ENCODE measurements at regions not wholly inside any gene's neighbourhood (a gene's known extent, or its start where the extent isn't known, plus 50 kb on each side); places are given as distances from the start of the nearest gene placed in this dataset.
A peak's percentile ranks its signal among the peaks of the same experiment; 100 is the strongest.

DNA sequence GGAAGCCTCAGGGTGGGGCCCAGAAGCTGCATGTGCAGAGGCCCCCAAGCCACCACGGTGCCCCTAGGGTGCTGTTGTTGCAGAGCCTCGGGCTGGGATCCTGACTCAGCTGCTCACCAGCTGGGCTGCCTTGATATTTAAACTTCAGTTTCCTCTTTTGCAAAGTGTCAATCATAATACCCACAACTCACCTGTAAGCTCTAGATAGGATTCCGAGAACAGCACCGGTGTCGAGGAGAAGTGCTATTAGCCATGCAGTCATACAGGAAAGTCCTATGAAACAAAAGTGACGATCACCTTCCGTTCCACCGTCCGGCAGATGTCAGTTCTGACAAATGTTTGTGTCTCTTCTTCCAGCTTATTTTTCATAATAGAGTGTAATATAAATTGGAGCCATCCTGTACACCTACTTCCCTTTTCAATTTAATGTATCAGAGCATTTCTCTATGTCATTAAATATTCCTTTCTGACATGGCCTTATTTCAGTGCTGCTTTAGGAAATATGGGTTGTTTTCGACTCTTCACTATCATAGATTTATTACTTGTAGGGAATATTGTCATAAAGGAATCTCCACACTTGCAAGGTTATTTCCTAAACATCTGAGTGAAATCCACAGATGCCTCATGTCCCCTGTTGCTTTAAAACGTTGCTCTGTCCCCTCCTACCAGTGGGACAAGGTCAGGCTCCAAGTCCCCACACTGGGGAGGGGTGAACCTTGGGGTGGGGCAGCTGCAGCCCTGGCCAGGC is 100.8 kb downstream of the SIK1 start:
- no peaks in the 10 kb centered on the region for H3K9me3 ChIP-seq (ENCODE audit: control insufficient read depth in 5 of 5, low read length in 5 of 5)
- peaks cover 0 to 14% (median 5%) of the 10 kb centered on the region in 5 donors for H3K27me3 ChIP-seq (ENCODE audit: control insufficient read depth in 5 of 5, insufficient read depth in 4 of 5, low read length in 5 of 5)
- H3K4me3 ChIP-seq (ENCODE audit: low read depth in 1 of 5, low read length in 5 of 5) = no peak overlapping the region
- H3K27ac ChIP-seq (ENCODE audit: low read depth, low read length) = no peak overlapping the region
- H3K4me1 ChIP-seq (ENCODE audit: control insufficient read depth in 5 of 5, insufficient read depth in 5 of 5, low read length in 5 of 5) = peaks cover 5 to 32% (median 21%) of the 10 kb centered on the region in 5 donors
- H3K36me3 ChIP-seq (ENCODE audit: control insufficient read depth in 5 of 5, insufficient read depth in 5 of 5, low read length in 5 of 5) = no peaks in the 10 kb centered on the region
- H3K9ac ChIP-seq (ENCODE audit: low read length in 5 of 5) = no peak overlapping the region

DNA sequence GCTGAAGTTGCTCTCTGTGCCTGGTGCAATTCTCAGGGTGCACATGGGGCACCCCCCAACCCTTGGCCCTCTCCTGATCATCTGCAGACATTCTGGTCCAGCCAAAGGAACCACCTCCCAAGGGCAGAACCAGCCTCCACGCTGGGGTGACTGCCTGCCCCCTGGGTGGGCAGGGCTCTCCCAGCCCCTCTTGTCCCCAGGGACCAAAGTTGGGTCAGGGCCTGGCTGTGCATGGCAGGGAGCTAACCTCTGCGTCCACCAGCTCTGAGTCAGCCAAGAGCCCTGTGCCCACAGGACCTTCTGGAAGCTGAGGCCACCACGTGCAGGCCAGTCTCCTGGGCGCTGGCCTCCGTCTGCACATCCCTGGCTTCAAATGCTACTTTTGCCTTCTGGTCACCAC is 101.9 kb downstream of the SIK1 start:
- Histone ChIP-seq H3K4me1 (ENCODE audit: control insufficient read depth in 5 of 5, insufficient read depth in 5 of 5, low read length in 5 of 5) (peaks cover 5 to 32% (median 21%) of the 10 kb centered on the region in 5 donors), H3K36me3 (ENCODE audit: control insufficient read depth in 5 of 5, insufficient read depth in 5 of 5, low read length in 5 of 5) (no peaks in the 10 kb centered on the region), H3K27ac (ENCODE audit: low read depth, low read length) (no peak overlapping the region), H3K4me3 (ENCODE audit: low read depth in 1 of 5, low read length in 5 of 5) (no peak overlapping the region), H3K9ac (ENCODE audit: low read length in 5 of 5) (no peak overlapping the region), H3K9me3 (ENCODE audit: control insufficient read depth in 5 of 5, low read length in 5 of 5) (no peaks in the 10 kb centered on the region), H3K27me3 (ENCODE audit: control insufficient read depth in 5 of 5, insufficient read depth in 4 of 5, low read length in 5 of 5) (peaks cover 0 to 8% (median under 1%) of the 10 kb centered on the region in 5 donors)

DNA sequence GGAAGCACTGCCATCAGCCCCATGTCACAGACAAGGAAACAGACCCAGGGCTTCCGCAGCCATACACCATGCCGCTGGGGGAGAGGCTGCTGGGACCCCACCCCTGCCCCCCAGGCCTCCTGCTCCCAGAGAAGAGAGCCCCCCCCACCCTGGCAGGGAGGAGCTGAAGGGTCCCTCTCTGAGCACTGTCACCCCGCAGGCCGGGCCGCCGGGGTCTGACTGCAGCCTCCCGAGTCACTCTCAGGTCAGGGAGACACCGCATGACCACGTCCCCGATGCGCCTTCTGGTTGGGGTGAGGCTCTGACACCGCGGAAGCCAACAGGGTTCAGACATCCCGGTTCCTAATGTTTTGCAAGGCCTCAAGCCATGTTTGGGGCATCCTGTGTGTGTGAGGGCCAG is 102.3 kb downstream of the SIK1 start:
- H3K4me3 ChIP-seq (ENCODE audit: low read depth in 1 of 5, low read length in 5 of 5) = no peak overlapping the region

DNA sequence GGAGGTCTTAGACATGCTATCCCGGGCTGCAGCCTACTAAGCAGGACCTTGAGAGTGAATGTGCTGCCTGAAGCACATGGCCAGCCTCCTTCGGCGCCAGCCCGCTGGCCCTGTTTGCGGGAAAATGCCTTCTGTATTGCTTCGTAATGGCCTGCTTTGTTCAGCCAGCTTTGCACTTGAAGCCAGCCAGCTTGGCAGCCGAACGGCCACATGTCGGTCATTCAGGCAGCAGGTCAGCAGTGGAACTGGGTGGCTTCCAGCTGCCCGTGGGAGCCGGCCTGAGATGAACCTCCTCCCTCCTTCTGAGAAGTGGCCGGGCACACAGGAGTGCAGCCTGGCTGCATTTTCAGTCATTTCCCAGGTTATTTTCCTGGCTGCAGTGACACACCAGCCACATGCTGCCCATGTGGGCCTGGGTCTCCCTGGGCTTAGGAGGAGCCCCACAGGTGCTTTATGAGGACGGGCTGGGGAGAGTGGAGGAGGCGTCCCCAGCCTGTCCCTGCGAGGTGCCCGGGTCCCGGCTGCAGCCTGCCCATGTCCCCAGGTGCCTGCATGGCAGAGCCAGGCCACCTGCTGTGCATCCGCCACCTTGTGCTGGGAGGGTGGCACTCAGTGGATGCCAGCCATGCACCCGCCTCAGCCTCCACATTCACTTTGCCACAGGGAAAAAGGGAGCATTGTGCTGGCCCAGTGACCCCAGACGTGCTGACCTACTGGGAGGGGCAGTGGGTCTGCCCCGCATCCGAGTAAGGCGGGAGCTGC is 103.5 kb downstream of the SIK1 start:
- Histone ChIP-seq H3K9me3 (ENCODE audit: control insufficient read depth in 5 of 5, low read length in 5 of 5) (peaks cover 0 to 1% (median under 1%) of the 10 kb centered on the region in 5 donors), H3K27ac (ENCODE audit: low read depth, low read length) (no peak overlapping the region), H3K9ac (ENCODE audit: low read length in 5 of 5) (peak overlapping the region in 1 of 5 donors; percentile 32), H3K36me3 (ENCODE audit: control insufficient read depth in 5 of 5, insufficient read depth in 5 of 5, low read length in 5 of 5) (no peaks in the 10 kb centered on the region), H3K4me1 (ENCODE audit: control insufficient read depth in 5 of 5, insufficient read depth in 5 of 5, low read length in 5 of 5) (peaks cover 5 to 39% (median 25%) of the 10 kb centered on the region in 5 donors), H3K4me3 (ENCODE audit: low read depth in 1 of 5, low read length in 5 of 5) (peak overlapping the region in 1 of 5 donors; percentile 26), H3K27me3 (ENCODE audit: control insufficient read depth in 5 of 5, insufficient read depth in 4 of 5, low read length in 5 of 5) (peaks cover 0 to 3% (median 0%) of the 10 kb centered on the region in 5 donors)

More for the DNA sequence above, 102.3 kb downstream of the SIK1 start:
- Histone ChIP-seq H3K36me3 (ENCODE audit: control insufficient read depth in 5 of 5, insufficient read depth in 5 of 5, low read length in 5 of 5) (no peaks in the 10 kb centered on the region), H3K9ac (ENCODE audit: low read length in 5 of 5) (no peak overlapping the region), H3K27ac (ENCODE audit: low read depth, low read length) (no peak overlapping the region), H3K27me3 (ENCODE audit: control insufficient read depth in 5 of 5, insufficient read depth in 4 of 5, low read length in 5 of 5) (peaks cover 0 to 8% (median 0%) of the 10 kb centered on the region in 5 donors), H3K4me1 (ENCODE audit: control insufficient read depth in 5 of 5, insufficient read depth in 5 of 5, low read length in 5 of 5) (peaks cover 5 to 32% (median 23%) of the 10 kb centered on the region in 5 donors), H3K9me3 (ENCODE audit: control insufficient read depth in 5 of 5, low read length in 5 of 5) (no peaks in the 10 kb centered on the region)

DNA sequence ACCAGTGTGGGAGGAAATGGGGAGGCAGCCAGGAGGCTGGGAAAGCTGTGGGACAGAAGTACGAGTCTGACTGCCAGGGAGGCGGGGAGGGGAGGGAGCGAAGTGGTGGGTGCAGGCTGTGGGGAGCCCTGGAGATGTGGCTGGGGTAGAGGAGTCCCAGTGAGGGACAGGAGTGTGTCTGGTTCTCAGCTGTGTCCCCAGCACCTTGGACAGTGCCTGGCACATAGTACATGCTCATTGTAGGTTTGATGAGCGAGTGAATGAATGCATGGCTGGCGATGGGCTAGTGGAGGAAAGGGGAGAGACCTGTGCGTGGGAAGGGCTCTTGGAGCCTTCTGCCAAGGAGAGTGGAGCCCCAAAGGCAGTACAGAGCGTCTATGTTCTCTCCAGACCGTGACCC is 104.1 kb downstream of the SIK1 start:
- Histone ChIP-seq H3K4me1 (ENCODE audit: control insufficient read depth in 5 of 5, insufficient read depth in 5 of 5, low read length in 5 of 5) (peaks cover 5 to 39% (median 25%) of the 10 kb centered on the region in 5 donors), H3K36me3 (ENCODE audit: control insufficient read depth in 5 of 5, insufficient read depth in 5 of 5, low read length in 5 of 5) (no peaks in the 10 kb centered on the region), H3K27ac (ENCODE audit: low read depth, low read length) (no peak overlapping the region), H3K27me3 (ENCODE audit: control insufficient read depth in 5 of 5, insufficient read depth in 4 of 5, low read length in 5 of 5) (peaks cover 0 to 3% (median 0%) of the 10 kb centered on the region in 5 donors), H3K9me3 (ENCODE audit: control insufficient read depth in 5 of 5, low read length in 5 of 5) (peaks cover 0 to 7% (median 7%) of the 10 kb centered on the region in 5 donors), H3K9ac (ENCODE audit: low read length in 5 of 5) (peak overlapping the region in 1 of 5 donors; percentile 32), H3K4me3 (ENCODE audit: low read depth in 1 of 5, low read length in 5 of 5) (peak overlapping the region in 1 of 5 donors; percentile 26)

DNA sequence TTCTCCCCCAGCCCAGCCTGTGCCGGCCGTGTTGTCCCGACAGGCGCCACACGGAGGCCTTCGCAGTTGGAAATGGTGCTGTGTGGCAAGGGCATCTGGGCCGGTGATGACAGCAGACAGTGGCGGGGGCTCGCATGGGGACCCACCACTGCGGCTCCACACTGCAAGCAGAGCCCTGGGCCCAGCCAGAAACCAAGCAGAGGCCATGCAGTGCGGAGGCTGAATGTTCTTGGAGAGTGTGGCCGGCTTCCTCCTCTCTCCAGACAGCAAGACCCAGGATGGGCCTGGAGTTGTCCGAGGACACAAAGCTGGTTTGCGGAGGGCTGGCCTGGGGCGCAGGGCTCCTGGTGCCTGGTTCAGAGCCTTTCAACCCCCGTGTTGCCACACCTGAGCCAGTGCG is 104.6 kb downstream of the SIK1 start:
- Histone ChIP-seq H3K36me3 (ENCODE audit: control insufficient read depth in 5 of 5, insufficient read depth in 5 of 5, low read length in 5 of 5) (no peaks in the 10 kb centered on the region), H3K27ac (ENCODE audit: low read depth, low read length) (no peak overlapping the region), H3K27me3 (ENCODE audit: control insufficient read depth in 5 of 5, insufficient read depth in 4 of 5, low read length in 5 of 5) (peaks cover 0 to 3% (median 0%) of the 10 kb centered on the region in 5 donors), H3K4me1 (ENCODE audit: control insufficient read depth in 5 of 5, insufficient read depth in 5 of 5, low read length in 5 of 5) (peaks cover 5 to 39% (median 25%) of the 10 kb centered on the region in 5 donors), H3K9me3 (ENCODE audit: control insufficient read depth in 5 of 5, low read length in 5 of 5) (peaks cover 0 to 10% (median 9%) of the 10 kb centered on the region in 5 donors), H3K9ac (ENCODE audit: low read length in 5 of 5) (no peak overlapping the region), H3K4me3 (ENCODE audit: low read depth in 1 of 5, low read length in 5 of 5) (no peak overlapping the region)

DNA sequence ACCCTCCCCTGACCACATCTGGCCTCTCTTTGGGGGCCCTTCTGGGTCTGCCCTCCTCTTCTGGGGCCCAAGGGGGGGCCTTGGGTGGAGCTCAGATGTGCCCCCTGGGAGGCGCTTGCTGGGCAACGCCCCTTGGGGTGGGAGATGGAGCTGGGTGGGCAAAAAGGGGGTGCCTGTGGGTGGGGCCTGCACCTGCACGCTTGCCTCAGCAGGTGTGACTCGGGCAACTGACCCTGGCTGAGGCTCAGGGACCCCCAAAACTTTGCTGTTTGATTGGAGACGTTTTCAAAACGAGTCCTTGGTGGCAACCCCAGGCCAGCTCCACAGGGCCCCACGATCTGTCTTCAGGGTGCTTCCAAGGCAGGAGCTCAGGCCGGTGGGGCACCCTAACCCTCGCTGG is 105.3 kb downstream of the SIK1 start:
- Histone ChIP-seq H3K4me1 (ENCODE audit: control insufficient read depth in 5 of 5, insufficient read depth in 5 of 5, low read length in 5 of 5) (peaks cover 5 to 39% (median 25%) of the 10 kb centered on the region in 5 donors), H3K36me3 (ENCODE audit: control insufficient read depth in 5 of 5, insufficient read depth in 5 of 5, low read length in 5 of 5) (no peaks in the 10 kb centered on the region), H3K27me3 (ENCODE audit: control insufficient read depth in 5 of 5, insufficient read depth in 4 of 5, low read length in 5 of 5) (peaks cover 0 to 3% (median 0%) of the 10 kb centered on the region in 5 donors), H3K9me3 (ENCODE audit: control insufficient read depth in 5 of 5, low read length in 5 of 5) (peaks cover 3 to 14% (median 9%) of the 10 kb centered on the region in 5 donors), H3K9ac (ENCODE audit: low read length in 5 of 5) (no peak overlapping the region), H3K27ac (ENCODE audit: low read depth, low read length) (no peak overlapping the region), H3K4me3 (ENCODE audit: low read depth in 1 of 5, low read length in 5 of 5) (no peak overlapping the region)

DNA sequence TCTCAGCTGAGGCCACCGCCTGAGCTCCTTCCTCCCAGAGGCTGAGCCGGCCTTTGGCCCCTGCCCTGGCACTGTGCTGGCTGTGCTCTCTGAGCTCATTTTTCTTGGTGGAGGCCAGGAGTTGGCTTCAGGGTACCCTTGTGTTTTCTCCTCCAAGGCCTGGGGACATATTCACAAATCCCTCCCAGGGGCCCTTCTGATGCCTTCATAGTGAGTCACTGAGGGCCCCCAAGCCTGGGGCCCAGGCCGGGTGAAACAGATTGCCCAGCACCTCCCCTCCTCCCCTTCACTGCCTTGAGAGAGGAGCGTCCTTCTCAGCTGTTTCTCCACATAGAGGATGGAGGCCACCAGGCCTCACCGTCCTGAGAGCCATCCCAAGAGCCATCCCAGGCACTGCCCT is 105.8 kb downstream of the SIK1 start:
- H3K36me3 ChIP-seq (ENCODE audit: control insufficient read depth in 5 of 5, insufficient read depth in 5 of 5, low read length in 5 of 5) = no peaks in the 10 kb centered on the region
- peaks cover 0 to 4% (median 3%) of the 10 kb centered on the region in 5 donors for H3K27me3 ChIP-seq (ENCODE audit: control insufficient read depth in 5 of 5, insufficient read depth in 4 of 5, low read length in 5 of 5)
- H3K27ac ChIP-seq (ENCODE audit: low read depth, low read length) = no peak overlapping the region
- no peak overlapping the region for H3K9ac ChIP-seq (ENCODE audit: low read length in 5 of 5)
- H3K4me3 ChIP-seq (ENCODE audit: low read depth in 1 of 5, low read length in 5 of 5) = no peak overlapping the region
- H3K9me3 ChIP-seq (ENCODE audit: control insufficient read depth in 5 of 5, low read length in 5 of 5) = peaks cover 3 to 14% (median 9%) of the 10 kb centered on the region in 5 donors
- H3K4me1 ChIP-seq (ENCODE audit: control insufficient read depth in 5 of 5, insufficient read depth in 5 of 5, low read length in 5 of 5) = peaks cover 5 to 39% (median 25%) of the 10 kb centered on the region in 5 donors

DNA sequence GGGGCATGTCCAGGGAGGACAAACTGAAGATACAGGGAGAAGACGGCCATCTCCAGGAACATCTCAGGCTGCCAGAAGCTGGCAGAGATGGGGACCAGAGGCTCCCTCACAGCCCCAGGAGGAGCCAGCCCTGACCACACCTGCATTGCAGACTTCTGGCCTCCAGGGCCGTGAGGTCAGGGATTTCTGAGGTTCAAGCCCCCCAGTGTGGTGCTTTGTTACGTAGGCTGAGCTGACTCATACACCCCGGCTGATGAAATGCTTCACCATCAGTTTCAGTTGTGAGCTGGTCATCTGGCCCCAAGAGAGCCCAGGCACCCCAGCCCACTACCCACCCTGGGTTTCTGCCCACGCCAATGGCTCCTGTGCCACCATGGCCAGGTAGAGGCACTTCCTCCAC is 106.4 kb downstream of the SIK1 start:
- Histone ChIP-seq H3K9me3 (ENCODE audit: control insufficient read depth in 5 of 5, low read length in 5 of 5) (peaks cover 3 to 14% (median 9%) of the 10 kb centered on the region in 5 donors), H3K36me3 (ENCODE audit: control insufficient read depth in 5 of 5, insufficient read depth in 5 of 5, low read length in 5 of 5) (no peaks in the 10 kb centered on the region), H3K4me3 (ENCODE audit: low read depth in 1 of 5, low read length in 5 of 5) (no peak overlapping the region), H3K9ac (ENCODE audit: low read length in 5 of 5) (no peak overlapping the region), H3K27ac (ENCODE audit: low read depth, low read length) (no peak overlapping the region), H3K4me1 (ENCODE audit: control insufficient read depth in 5 of 5, insufficient read depth in 5 of 5, low read length in 5 of 5) (peaks cover 5 to 39% (median 25%) of the 10 kb centered on the region in 5 donors), H3K27me3 (ENCODE audit: control insufficient read depth in 5 of 5, insufficient read depth in 4 of 5, low read length in 5 of 5) (peaks cover 0 to 9% (median 5%) of the 10 kb centered on the region in 5 donors)
